Endothelial cell of umbilical vein (primary cell): ENCODE measurements at regions not wholly inside any gene's neighbourhood (a gene's known extent, or its start where the extent isn't known, plus 50 kb on each side); places are given as distances from the start of the nearest gene placed in this dataset.

Experiments
- BruUV-seq: library from RNA; stranded (reverse); fragments of 400-500 nt; replicated peaks from 2 replicates; lab custom pipeline; 2021; lab: Mats Ljungman, UMichigan
- CTCF ChIA-PET: fragments of 300-600, 350-600 bp; sonication (Branson Sonifier 250); formaldehyde crosslinking; loops from one replicate; lab custom pipeline; 2021; ENCODE audit warnings: antibody characterized with exemption, inconsistent platforms; lab: Charles Lee
- POLR2A ChIA-PET: fragments of 300-600, 350-600 bp; sonication (Branson Sonifier 250); formaldehyde crosslinking; loops from one replicate; lab custom pipeline; 2021; ENCODE audit warnings: antibody characterized with exemption, inconsistent platforms; lab: Charles Lee
- DNase-seq: peaks from one replicate; pipeline ENCODE4 v3.0.0-alpha.2; 2011; ENCODE audit warnings: low read depth, low spot score
- FAIRE-seq: peaks from 2 replicates; lab custom pipeline; 2011; peaks lifted over from hg19 to GRCh38; lab: Jason Lieb, UNC
- H2AFZ ChIP-seq: 2 replicates; pipeline ENCODE4 v1.6.0; 2012; ENCODE audit warnings: low read depth, low read length, control low read depth, inconsistent platforms
- H3K27ac ChIP-seq: 2 replicates; pipeline ENCODE4 v1.5.1; 2011; ENCODE audit warnings: low read depth, mild to moderate bottlenecking, control low read depth, low read length, moderate library complexity; ENCODE audit not compliant: insufficient read depth
- H3K27me3 ChIP-seq, 2 experiments: 2 replicates each; pipeline versions ENCODE4 v1.6.0 to v1.6.1; 2011; ENCODE audit warnings: low read length in 2 of 2, mixed read lengths in 1 of 2; ENCODE audit not compliant: control insufficient read depth in 2 of 2, insufficient read depth in 2 of 2
- H3K36me3 ChIP-seq, 2 experiments: 2 replicates in 1 of 2; 3 replicates in 1 of 2; pipeline ENCODE4 v1.5.1; 2011; ENCODE audit warnings: low read length in 2 of 2, mild to moderate bottlenecking in 1 of 2, moderate library complexity in 1 of 2; ENCODE audit not compliant: control insufficient read depth in 2 of 2, insufficient read depth in 2 of 2; ENCODE audit errors: extremely low read depth in 1 of 2
- H3K4me1 ChIP-seq: 3 replicates; pipeline ENCODE4 v1.5.1; 2011; ENCODE audit warnings: mild to moderate bottlenecking, low read length; ENCODE audit not compliant: control insufficient read depth, insufficient read depth; ENCODE audit errors: extremely low read depth
- H3K4me2 ChIP-seq: 2 replicates; pipeline ENCODE4 v1.6.1; 2011; ENCODE audit warnings: low read length, control low read depth, mixed read lengths; ENCODE audit not compliant: insufficient read depth
- H3K4me3 ChIP-seq, 3 experiments: fragments of 200-600 bp in 1 of 3; sonication (generic), shearing (Covaris generic) in 1 of 3; replicated peaks in 1 of 3; 2 replicates each; pipeline ENCODE4 v1.5.1; 2011 to 2016; ENCODE audit warnings: control low read depth in 3 of 3, low read length in 3 of 3, mild to moderate bottlenecking in 2 of 3, inconsistent platforms in 1 of 3, low read depth in 1 of 3, moderate library complexity in 1 of 3; ENCODE audit not compliant: insufficient read depth in 1 of 3
- H3K79me2 ChIP-seq: 2 replicates; pipeline ENCODE4 v1.6.0; 2012; ENCODE audit warnings: low read length, inconsistent platforms; ENCODE audit not compliant: control insufficient read depth, insufficient read depth
- H3K9ac ChIP-seq: replicated peaks from 2 replicates; pipeline ENCODE3; 2011; ENCODE audit warnings: low read length, control low read depth; ENCODE audit not compliant: insufficient read depth; ENCODE audit errors: extremely low read depth
- H3K9me1 ChIP-seq: replicated peaks from 3 replicates; pipeline ENCODE4 v1.6.0; 2011; ENCODE audit warnings: mild to moderate bottlenecking, low read length; ENCODE audit not compliant: control insufficient read depth, insufficient read depth; ENCODE audit errors: extremely low read depth
- H3K9me3 ChIP-seq: replicated peaks from 2 replicates; pipeline ENCODE4 v1.5.1; 2012; ENCODE audit warnings: low read length, inconsistent platforms; ENCODE audit not compliant: control insufficient read depth, insufficient read depth
- H4K20me1 ChIP-seq: replicated peaks from 2 replicates; pipeline ENCODE3; 2011; ENCODE audit warnings: mild to moderate bottlenecking, low read length; ENCODE audit not compliant: control insufficient read depth, insufficient read depth; ENCODE audit errors: extremely low read depth
- CTCF ChIP-seq, 2 donors: IDR thresholded peaks; 1 replicate in 1 of 2; 2 replicates in 1 of 2; pipeline ENCODE4 v1.5.1; 2011; ENCODE audit warnings: low read length in 2 of 2, mild to moderate bottlenecking in 2 of 2, moderate library complexity in 2 of 2, control low read depth in 1 of 2, inconsistent platforms in 1 of 2, low read depth in 1 of 2; ENCODE audit not compliant: insufficient read depth in 1 of 2; ENCODE audit errors: extremely low read depth in 1 of 2
- EZH2 ChIP-seq: IDR thresholded peaks from 2 replicates; pipeline ENCODE4 v1.6.1; 2012; ENCODE audit warnings: borderline replicate concordance, low read depth, mild to moderate bottlenecking, moderate library complexity, low read length, inconsistent platforms; ENCODE audit not compliant: severe bottlenecking
- FOS ChIP-seq: IDR thresholded peaks from 2 replicates; pipeline ENCODE4 v1.6.1; 2011; ENCODE audit warnings: mild to moderate bottlenecking, low read length, moderate library complexity, borderline replicate concordance; ENCODE audit not compliant: insufficient read depth
- GATA2 ChIP-seq: IDR thresholded peaks from 2 replicates; pipeline ENCODE4 v1.7.0; 2011; ENCODE audit warnings: low read depth, mild to moderate bottlenecking, moderate library complexity, mixed read lengths, low read length; ENCODE audit not compliant: insufficient read length, insufficient read depth
- JUN ChIP-seq: IDR thresholded peaks from 2 replicates; pipeline ENCODE4 v1.6.1; 2011; ENCODE audit warnings: borderline replicate concordance, low read depth; ENCODE audit not compliant: insufficient read length, insufficient read depth
- MAX ChIP-seq: IDR thresholded peaks from 2 replicates; pipeline ENCODE4 v1.6.1; 2011; ENCODE audit not compliant: insufficient read depth, insufficient read length
- MYC ChIP-seq: IDR thresholded peaks from one replicate; pipeline ENCODE4 v1.6.1; 2011; ENCODE audit warnings: mild to moderate bottlenecking, low read depth, low read length
- POLR2A ChIP-seq: IDR thresholded peaks from 2 replicates; pipeline ENCODE4 v1.6.1; 2012; ENCODE audit warnings: low read depth, mild to moderate bottlenecking, control low read depth, low read length
- POLR2AphosphoS5 ChIP-seq: IDR thresholded peaks from 2 replicates; pipeline ENCODE4 v1.6.1; 2012; ENCODE audit warnings: low read depth, mild to moderate bottlenecking, control low read depth, low read length, moderate library complexity; ENCODE audit not compliant: insufficient read depth
- dilution Hi-C: fragments of 300-500 bp; cut with MboI; formaldehyde crosslinking; loops from one replicate; pipeline ENCODE4 v1.15.0; 2019; ENCODE audit warnings: low sequenced_read_pairs; ENCODE audit not compliant: extremely low pct_ligation_motif_present
- intact Hi-C: fragments of 100-400 bp; cut with micrococcal nuclease; formaldehyde crosslinking; loops from one replicate; pipeline ENCODE4 v1.10.0; 2022

GRCh38 chr11:14587258-14587657 is 56.3 kb upstream of the PDE3B start:
- peaks cover 0 to 2% of the 10 kb centered on the region in 2 experiments for H3K27me3 ChIP-seq
- no peaks in the 10 kb centered on the region for H3K4me1 ChIP-seq
- H3K9ac ChIP-seq = no peak overlapping the region
- no peaks in the 10 kb centered on the region for H4K20me1 ChIP-seq
- POLR2A ChIA-PET = no interaction called here
- intact Hi-C loops = no loop called here
- H3K36me3 ChIP-seq = no peaks in the 10 kb centered on the region
- H3K27ac ChIP-seq = no peak overlapping the region
- no peaks in the 10 kb centered on the region for H3K79me2 ChIP-seq
- FAIRE-seq (no peak), DNase-seq (no peak)
- BruUV-seq = no TSS peak
- H3K4me2 ChIP-seq = no peak overlapping the region
- dilution Hi-C loops = no loop called here
- no peaks in the 10 kb centered on the region for H3K9me3 ChIP-seq
- no peak overlapping the region for H2AFZ ChIP-seq
- no peak overlapping the region for H3K4me3 ChIP-seq
- TF ChIP-seq GATA2 (no peak), JUN (no peak), EZH2 (no peak), POLR2A (no peak)
- CTCF ChIA-PET = interaction anchor here (1.6 kb wide), 1 partner anchor 9 kb away, joined by 5 read pairs; no protein-coding TSS in a partner anchor
- no peaks in the 10 kb centered on the region for H3K9me1 ChIP-seq

- ChIA-PET CTCF (no interaction called here), POLR2A (no interaction called here)
- Histone ChIP-seq H3K9me3 (no peaks in the 10 kb centered on the region), H3K9me1 (no peaks in the 10 kb centered on the region), H4K20me1 (no peaks in the 10 kb centered on the region), H3K79me2 (no peaks in the 10 kb centered on the region), H3K36me3 (no peaks in the 10 kb centered on the region), H3K4me1 (no peaks in the 10 kb centered on the region), H3K27ac (no peak overlapping the region), H2AFZ (no peak overlapping the region), H3K9ac (no peak overlapping the region), H3K4me3 (no peak overlapping the region), H3K27me3 (peaks cover 0 to 2% of the 10 kb centered on the region in 2 experiments), H3K4me2 (no peak overlapping the region)
- TF ChIP-seq EZH2 (no peak), CTCF (IDR thresholded peaks at IDR 0.05; ENCODE audit: extremely low read depth in 1 of 2, insufficient read depth in 1 of 2, low read depth in 1 of 2, low read length in 2 of 2) (no peak), GATA2 (no peak), MAX (no peak), JUN (no peak), FOS (no peak), POLR2A (no peak), MYC (no peak), POLR2AphosphoS5 (no peak)
- DNase-seq (no peak), FAIRE-seq (no peak)
- dilution Hi-C loops = no loop called here
- intact Hi-C loops = no loop called here
- no TSS peak for BruUV-seq
Observed at GRCh38 chr11:14588681-14589080, 54.9 kb upstream of the PDE3B start.
